HEK293 (cell line): ENCODE measurements at regions not wholly inside any gene's neighbourhood (a gene's known extent, or its start where the extent isn't known, plus 50 kb on each side); places are given as distances from the start of the nearest gene placed in this dataset.

Experiments used
- CTCF ChIA-PET: fragments of 350-600 bp; formaldehyde crosslinking; extraction: SDS; loops from one replicate; lab custom pipeline; 2021; ENCODE audit warnings: antibody characterized with exemption; lab: Yijun Ruan, JAX
- POLR2A ChIA-PET: fragments of 300-600 bp; formaldehyde crosslinking; extraction: SDS; loops from one replicate; lab custom pipeline; 2020; ENCODE audit warnings: antibody characterized with exemption, inconsistent platforms; lab: Yijun Ruan, JAX
- H3K27ac ChIP-seq: fragments of 200-500 bp; sonication (Bioruptor generic); 2 replicates; pipeline ENCODE4 v1.5.1; 2014; ENCODE audit warnings: low read depth, low read length, control low read depth, inconsistent platforms; ENCODE audit errors: extremely low read depth
- H3K36me3 ChIP-seq, 2 experiments: fragments of 200-500 bp in 1 of 2; sonication (Bioruptor generic) in 1 of 2; 1 replicate in 1 of 2; 2 replicates in 1 of 2; pipeline ENCODE4 v1.5.1; 2014 to 2017; ENCODE audit warnings: inconsistent platforms in 2 of 2, low read length in 2 of 2; ENCODE audit not compliant: control insufficient read depth in 2 of 2, insufficient read depth in 1 of 2
- H3K4me1 ChIP-seq: fragments of 200-500 bp; sonication (Bioruptor generic); 2 replicates; pipeline ENCODE4 v1.5.1; 2014; ENCODE audit warnings: mild to moderate bottlenecking, low read length, inconsistent platforms; ENCODE audit not compliant: control insufficient read depth, insufficient read depth
- H3K4me3 ChIP-seq: 2 replicates; pipeline ENCODE4 v1.5.1; 2011; ENCODE audit warnings: low read depth, mild to moderate bottlenecking, control low read depth, low read length, moderate library complexity
- H3K9me3 ChIP-seq: fragments of 200-500 bp; sonication (Bioruptor generic); 2 replicates; pipeline ENCODE4 v1.5.1; 2014; ENCODE audit warnings: low read depth, low read length, inconsistent platforms; ENCODE audit not compliant: control insufficient read depth, insufficient read depth
- ATF2 ChIP-seq: fragments of 450-650 bp; formaldehyde crosslinking; IDR thresholded peaks from 2 replicates; pipeline ENCODE4 v1.5.1; 2016; ENCODE audit warnings: missing biosample characterization, missing genetic modification characterization, low read depth
- CTCF ChIP-seq: fragments of 450-650 bp; formaldehyde crosslinking; IDR thresholded peaks from 2 replicates; pipeline ENCODE4 v1.5.1; 2016; ENCODE audit warnings: missing biosample characterization, missing genetic modification characterization
- MYNN ChIP-seq: fragments of 450-650 bp; formaldehyde crosslinking; IDR thresholded peaks from 2 replicates; pipeline ENCODE4 v1.5.1; 2016; ENCODE audit warnings: missing biosample characterization, missing genetic modification characterization, borderline replicate concordance
- PBX3 ChIP-seq: sonication (generic); formaldehyde crosslinking; IDR thresholded peaks from 2 replicates; pipeline ENCODE4 v1.8.1; 2022; ENCODE audit warnings: mild to moderate bottlenecking, moderate library complexity, missing genetic modification reagents
- REST ChIP-seq: fragments of 450-650 bp; formaldehyde crosslinking; IDR thresholded peaks from 2 replicates; pipeline ENCODE4 v1.5.1; 2016; ENCODE audit warnings: missing biosample characterization, missing genetic modification characterization
- SETDB1 ChIP-seq: IDR thresholded peaks from one replicate; pipeline ENCODE4 v1.6.1; 2017; ENCODE audit warnings: mild to moderate bottlenecking, low read length, moderate library complexity, mixed read lengths; ENCODE audit not compliant: insufficient read length
- SP3 ChIP-seq: fragments of 450-650 bp; formaldehyde crosslinking; IDR thresholded peaks from 2 replicates; pipeline ENCODE4 v1.5.1; 2016; ENCODE audit warnings: missing biosample characterization, missing genetic modification characterization
- YY1 ChIP-seq: fragments of 450-650 bp; formaldehyde crosslinking; IDR thresholded peaks from 2 replicates; pipeline ENCODE4 v1.5.1; 2018; ENCODE audit warnings: missing biosample characterization, missing genetic modification characterization
- ZBTB1 ChIP-seq: fragments of 450-650 bp; formaldehyde crosslinking; IDR thresholded peaks from 2 replicates; pipeline ENCODE4 v1.5.1; 2016; ENCODE audit warnings: missing biosample characterization, missing genetic modification characterization
- ZBTB20 ChIP-seq: fragments of 450-650 bp; formaldehyde crosslinking; IDR thresholded peaks from 2 replicates; pipeline ENCODE4 v1.5.1; 2016; ENCODE audit warnings: missing biosample characterization, missing genetic modification characterization
- ZIC2 ChIP-seq: fragments of 450-650 bp; formaldehyde crosslinking; IDR thresholded peaks from 2 replicates; pipeline ENCODE4 v1.5.1; 2016; ENCODE audit warnings: missing biosample characterization, missing genetic modification characterization
- ZNF155 ChIP-seq: fragments of 450-650 bp; formaldehyde crosslinking; IDR thresholded peaks from 2 replicates; pipeline ENCODE4 v1.5.1; 2016; ENCODE audit warnings: missing biosample characterization, missing genetic modification characterization
- ZNF18 ChIP-seq: fragments of 450-650 bp; formaldehyde crosslinking; IDR thresholded peaks from 2 replicates; pipeline ENCODE4 v1.5.1; 2016; ENCODE audit warnings: missing biosample characterization, missing genetic modification characterization
- ZNF248 ChIP-seq: fragments of 450-650 bp; formaldehyde crosslinking; IDR thresholded peaks from 2 replicates; pipeline ENCODE4 v1.5.1; 2017; ENCODE audit warnings: missing biosample characterization, missing genetic modification characterization
- ZNF26 ChIP-seq: fragments of 450-650 bp; formaldehyde crosslinking; IDR thresholded peaks from 2 replicates; pipeline ENCODE4 v1.5.1; 2016; ENCODE audit warnings: missing biosample characterization, missing genetic modification characterization
- ZNF398 ChIP-seq: fragments of 450-650 bp; formaldehyde crosslinking; IDR thresholded peaks from 2 replicates; pipeline ENCODE4 v1.5.1; 2017; ENCODE audit warnings: missing biosample characterization, missing genetic modification characterization
- ZNF521 ChIP-seq: fragments of 450-650 bp; formaldehyde crosslinking; IDR thresholded peaks from 2 replicates; pipeline ENCODE4 v1.5.1; 2017; ENCODE audit warnings: missing biosample characterization, mild to moderate bottlenecking, missing genetic modification characterization
- ZNF654 ChIP-seq: fragments of 450-650 bp; formaldehyde crosslinking; IDR thresholded peaks from 2 replicates; pipeline ENCODE4 v1.5.1; 2016; ENCODE audit warnings: low read depth, missing biosample characterization, missing genetic modification characterization
- ZSCAN23 ChIP-seq: fragments of 450-650 bp; formaldehyde crosslinking; IDR thresholded peaks from 2 replicates; pipeline ENCODE4 v1.5.1; 2016; ENCODE audit warnings: missing biosample characterization, missing genetic modification characterization
- ZXDB ChIP-seq: fragments of 450-650 bp; formaldehyde crosslinking; IDR thresholded peaks from 2 replicates; pipeline ENCODE4 v1.5.1; 2016; ENCODE audit warnings: missing biosample characterization, missing genetic modification characterization

- ChIA-PET CTCF (no interaction called here), POLR2A (no interaction called here)
- no peak for TF ChIP-seq ATF2
- no peak for TF ChIP-seq ZXDB (tag by site-specific recombination)
- no peak for TF ChIP-seq ZNF155
- no peak for TF ChIP-seq ZBTB20 (tag by site-specific recombination)
- TF ChIP-seq ZNF26 (tag by site-specific recombination), result no peak
- TF ChIP-seq PBX3, result no peak
- TF ChIP-seq ZNF521 (tag by site-specific recombination), result no peak
- no peak for TF ChIP-seq CTCF (tag by site-specific recombination)
- no peak for TF ChIP-seq ZNF18 (tag by site-specific recombination)
- TF ChIP-seq SP3 (tag by site-specific recombination), result no peak
- TF ChIP-seq YY1 (tag by site-specific recombination), result no peak
- no peak for TF ChIP-seq ZIC2 (tag by site-specific recombination)
- TF ChIP-seq ZNF654 (tag by site-specific recombination), result no peak
- TF ChIP-seq MYNN (tag by site-specific recombination), result no peak
- TF ChIP-seq ZNF248 (tag by site-specific recombination), result no peak
- TF ChIP-seq ZNF398 (tag by site-specific recombination), result no peak
- TF ChIP-seq SETDB1, result no peak
- no peak for TF ChIP-seq ZBTB1 (tag by site-specific recombination)
- no peak for TF ChIP-seq REST (tag by site-specific recombination)
- no peak for TF ChIP-seq ZSCAN23 (tag by site-specific recombination)
- H3K36me3 ChIP-seq, result no peaks in the 10 kb centered on the region
- no peaks in the 10 kb centered on the region for H3K9me3 ChIP-seq
- no peak overlapping the region for H3K4me3 ChIP-seq
- no peak overlapping the region for H3K27ac ChIP-seq
- H3K4me1 ChIP-seq, result no peaks in the 10 kb centered on the region
Observed at GRCh38 chr3:106089806-106090205, 221.0 kb upstream of the CBLB start.
